H1 (cell line): ENCODE measurements at regions not wholly inside any gene's neighbourhood (a gene's known extent, or its start where the extent isn't known, plus 50 kb on each side); places are given as distances from the start of the nearest gene placed in this dataset.

ENCODE experiments used
- CTCF ChIA-PET: fragments of 300-600 bp; sonication (Branson Sonifier 250); formaldehyde crosslinking; loops from one replicate; lab custom pipeline; 2021; ENCODE audit not compliant: partially characterized antibody; lab: Charles Lee
- POLR2A ChIA-PET: fragments of 300-600 bp; sonication (Branson Sonifier 250); formaldehyde crosslinking; loops from one replicate; lab custom pipeline; 2021; ENCODE audit warnings: inconsistent platforms; ENCODE audit not compliant: partially characterized antibody; lab: Charles Lee
- DNase-seq, 2 experiments: peaks; one replicate each; pipeline versions ENCODE4 v3.0.0 to v3.0.0-alpha.2; 2010 to 2022; ENCODE audit warnings: low spot score in 2 of 2, low read depth in 1 of 2, mixed read lengths in 1 of 2
- FAIRE-seq: peaks from 2 replicates; lab custom pipeline; 2011; peaks lifted over from hg19 to GRCh38; lab: Jason Lieb, UNC
- H2AFZ ChIP-seq: 2 replicates; pipeline ENCODE4 v1.8.1; 2012; ENCODE audit warnings: low read length, inconsistent platforms
- H2AK5ac ChIP-seq: 2 replicates; pipeline ENCODE4 v1.6.1; 2013; ENCODE audit warnings: low read depth, low read length
- H2BK120ac ChIP-seq: replicated peaks from 2 replicates; pipeline ENCODE3; 2013; ENCODE audit warnings: low read depth, low read length, inconsistent platforms
- H2BK12ac ChIP-seq: 2 replicates; pipeline ENCODE4 v1.6.1; 2013; ENCODE audit warnings: low read depth, low read length
- H2BK15ac ChIP-seq: 2 replicates; pipeline ENCODE4 v1.6.1; 2013; ENCODE audit warnings: low read length
- H2BK20ac ChIP-seq: 2 replicates; pipeline ENCODE4 v1.6.1; 2013; ENCODE audit warnings: low read length
- H2BK5ac ChIP-seq: 2 replicates; pipeline ENCODE4 v1.6.1; 2013; ENCODE audit warnings: low read depth, low read length
- H3K14ac ChIP-seq: 2 replicates; pipeline ENCODE4 v1.6.1; 2013; ENCODE audit warnings: inconsistent platforms; ENCODE audit not compliant: insufficient read length
- H3K18ac ChIP-seq: 2 replicates; pipeline ENCODE4 v1.6.1; 2013; ENCODE audit warnings: low read length; ENCODE audit errors: extremely low read depth
- H3K23ac ChIP-seq: 2 replicates; pipeline ENCODE4 v1.6.1; 2013; ENCODE audit warnings: inconsistent platforms; ENCODE audit not compliant: insufficient read length
- H3K23me2 ChIP-seq: 2 replicates; pipeline ENCODE4 v1.6.1; 2013; ENCODE audit warnings: low read depth, low read length
- H3K27ac ChIP-seq: 2 replicates; pipeline ENCODE4 v1.6.1; 2011; ENCODE audit warnings: low read depth, low read length, inconsistent platforms
- H3K27me3 ChIP-seq, 4 experiments: replicated peaks in 1 of 4; 1 replicate in 1 of 4; 2 replicates in 3 of 4; pipeline versions ENCODE4 v1.6.1 to v1.8.1; 2011 to 2013; ENCODE audit warnings: low read length in 3 of 4, mild to moderate bottlenecking in 3 of 4, inconsistent platforms in 2 of 4, mixed read lengths in 2 of 4, moderate library complexity in 1 of 4; ENCODE audit not compliant: control insufficient read depth in 3 of 4, insufficient read depth in 3 of 4; ENCODE audit errors: extremely low read depth in 1 of 4
- H3K36me3 ChIP-seq, 4 experiments: 2 replicates each; pipeline versions ENCODE4 v1.6.1 to v1.8.1; 2011 to 2013; ENCODE audit warnings: mild to moderate bottlenecking in 4 of 4, low read length in 3 of 4, moderate library complexity in 2 of 4, control low read depth in 1 of 4, inconsistent platforms in 1 of 4; ENCODE audit not compliant: insufficient read depth in 4 of 4, control insufficient read depth in 2 of 4
- H3K4ac ChIP-seq: replicated peaks from 2 replicates; pipeline ENCODE3; 2013; ENCODE audit warnings: low read length, low read depth, mixed read lengths, inconsistent platforms; ENCODE audit not compliant: insufficient read length
- H3K4me1 ChIP-seq, 4 experiments: replicated peaks in 1 of 4; 1 replicate in 1 of 4; 2 replicates in 3 of 4; pipeline versions ENCODE4 v1.6.1 to v1.8.1; 2011 to 2013; ENCODE audit warnings: low read length in 3 of 4, inconsistent platforms in 2 of 4, mixed read lengths in 1 of 4; ENCODE audit not compliant: insufficient read depth in 4 of 4, control insufficient read depth in 3 of 4
- H3K4me2 ChIP-seq, 2 experiments: 2 replicates each; pipeline versions ENCODE4 v1.6.1 to v1.8.1; 2011 to 2013; ENCODE audit warnings: low read depth in 2 of 2, low read length in 2 of 2, control low read depth in 1 of 2, inconsistent platforms in 1 of 2, mild to moderate bottlenecking in 1 of 2; ENCODE audit not compliant: insufficient read depth in 1 of 2
- H3K4me3 ChIP-seq, 4 experiments: fragments of 200-600, 300-600 bp in 1 of 4; sonication (generic), shearing (Covaris generic), sonication (Bioruptor Twin) in 1 of 4; 2 replicates each; pipeline versions ENCODE4 v1.5.1 to v1.8.1; 2011 to 2016; ENCODE audit warnings: low read length in 4 of 4, low read depth in 3 of 4, control low read depth in 2 of 4, inconsistent platforms in 2 of 4, mild to moderate bottlenecking in 2 of 4, mixed read lengths in 1 of 4, moderate library complexity in 1 of 4; ENCODE audit not compliant: insufficient read depth in 2 of 4; ENCODE audit errors: extremely low read depth in 1 of 4
- H3K56ac ChIP-seq: replicated peaks from 2 replicates; pipeline ENCODE3; 2013; ENCODE audit warnings: low read depth, mild to moderate bottlenecking, mixed read lengths, low read length, inconsistent platforms; ENCODE audit not compliant: insufficient read length
- H3K79me1 ChIP-seq: 2 replicates; pipeline ENCODE4 v1.6.1; 2013; ENCODE audit warnings: low read depth, low read length, control low read depth
- H3K79me2 ChIP-seq, 2 experiments: 2 replicates each; pipeline versions ENCODE4 v1.6.1 to v1.8.1; 2012 to 2013; ENCODE audit warnings: low read length in 2 of 2, mild to moderate bottlenecking in 2 of 2, inconsistent platforms in 1 of 2; ENCODE audit not compliant: insufficient read depth in 2 of 2, control insufficient read depth in 1 of 2
- H3K9ac ChIP-seq, 4 experiments: replicated peaks in 1 of 4; 1 replicate in 1 of 4; 2 replicates in 3 of 4; pipeline versions ENCODE4 v1.6.1 to v1.8.1; 2011 to 2013; ENCODE audit warnings: low read depth in 3 of 4, low read length in 3 of 4, control low read depth in 2 of 4, mild to moderate bottlenecking in 2 of 4, moderate library complexity in 2 of 4, inconsistent platforms in 1 of 4; ENCODE audit errors: extremely low read depth in 1 of 4
- H3K9me3 ChIP-seq, 2 experiments: 2 replicates each; pipeline versions ENCODE4 v1.6.1 to v1.8.1; 2012 to 2013; ENCODE audit warnings: mild to moderate bottlenecking in 2 of 2, moderate library complexity in 2 of 2, control low read depth in 1 of 2, inconsistent platforms in 1 of 2, low read depth in 1 of 2, low read length in 1 of 2, mixed read lengths in 1 of 2; ENCODE audit not compliant: insufficient read depth in 2 of 2
- H4K20me1 ChIP-seq, 2 experiments: replicated peaks in 1 of 2; 2 replicates each; pipeline versions ENCODE3 to v1.8.1; 2011 to 2013; ENCODE audit warnings: inconsistent platforms in 2 of 2, low read length in 2 of 2, mild to moderate bottlenecking in 1 of 2; ENCODE audit not compliant: insufficient read depth in 2 of 2, control insufficient read depth in 1 of 2
- H4K5ac ChIP-seq: 2 replicates; pipeline ENCODE4 v1.6.1; 2013; ENCODE audit warnings: low read length, low read depth, mixed read lengths, inconsistent platforms; ENCODE audit not compliant: insufficient read length
- H4K8ac ChIP-seq: 2 replicates; pipeline ENCODE4 v1.8.0; 2013; ENCODE audit warnings: mild to moderate bottlenecking, moderate library complexity, low read length, inconsistent platforms; ENCODE audit not compliant: insufficient read depth; ENCODE audit errors: extremely low read depth
- H4K91ac ChIP-seq: replicated peaks from 2 replicates; pipeline ENCODE3; 2013; ENCODE audit warnings: low read length, mixed read lengths, inconsistent platforms; ENCODE audit not compliant: insufficient read length
- CBX8 ChIP-seq: fragments of 300-800, 300-1000 bp; sonication (generic); IDR thresholded peaks from 2 replicates; pipeline ENCODE4 v1.7.1; 2016; ENCODE audit warnings: low read depth, low read length, borderline replicate concordance
- CTBP2 ChIP-seq: IDR thresholded peaks from 2 replicates; pipeline ENCODE4 v1.7.0; 2011; ENCODE audit warnings: borderline replicate concordance, mild to moderate bottlenecking, moderate library complexity, mixed read lengths, low read length; ENCODE audit not compliant: insufficient read depth, insufficient read length
- CTCF ChIP-seq, 3 experiments: IDR thresholded peaks; 1 replicate in 2 of 3; 2 replicates in 1 of 3; pipeline versions ENCODE4 v1.5.1 to v1.6.1; 2011; ENCODE audit warnings: low read length in 3 of 3, mild to moderate bottlenecking in 3 of 3, inconsistent platforms in 2 of 3, low read depth in 1 of 3, moderate library complexity in 1 of 3; ENCODE audit not compliant: insufficient read depth in 1 of 3; ENCODE audit errors: control extremely low read depth in 1 of 3
- GABPA ChIP-seq: IDR thresholded peaks from 2 replicates; pipeline ENCODE4 v1.6.1; 2011; ENCODE audit warnings: mild to moderate bottlenecking, low read length, moderate library complexity, borderline replicate concordance; ENCODE audit not compliant: insufficient read depth
- GTF2F1 ChIP-seq: IDR thresholded peaks from 2 replicates; pipeline ENCODE4 v1.6.1; 2012; ENCODE audit warnings: low read depth, low read length, improper control_type of control experiment, borderline replicate concordance
- NRF1 ChIP-seq: IDR thresholded peaks from 2 replicates; pipeline ENCODE4 v1.6.1; 2011; ENCODE audit warnings: mild to moderate bottlenecking, low read depth, low read length, improper control_type of control experiment
- POLR2A ChIP-seq, 2 experiments: IDR thresholded peaks; 1 replicate in 1 of 2; 2 replicates in 1 of 2; pipeline ENCODE4 v1.6.1; 2011; ENCODE audit warnings: low read depth in 2 of 2, low read length in 2 of 2, mild to moderate bottlenecking in 2 of 2; ENCODE audit errors: control extremely low read depth in 1 of 2
- POU5F1 ChIP-seq: IDR thresholded peaks from 2 replicates; pipeline ENCODE4 v1.6.1; 2011; ENCODE audit warnings: low read depth, mild to moderate bottlenecking, low read length, moderate library complexity
- RXRA ChIP-seq: IDR thresholded peaks from 2 replicates; pipeline ENCODE4 v1.6.1; 2011; ENCODE audit warnings: low read depth, mild to moderate bottlenecking, low read length, moderate library complexity; ENCODE audit not compliant: insufficient read depth
- SP4 ChIP-seq: IDR thresholded peaks from 2 replicates; pipeline ENCODE4 v1.6.1; 2012; ENCODE audit warnings: low read length, inconsistent platforms
- SUZ12 ChIP-seq: fragments of 200-600 bp; sonication (generic); IDR thresholded peaks from 2 replicates; pipeline ENCODE4 v1.6.1; 2012; ENCODE audit warnings: mild to moderate bottlenecking, inconsistent platforms, low read length, moderate library complexity, mixed read lengths
- TEAD4 ChIP-seq: IDR thresholded peaks from 2 replicates; pipeline ENCODE4 v1.6.1; 2012; ENCODE audit warnings: low read depth, low read length, inconsistent platforms, mixed read lengths
- WGBS, 2 experiments: shearing (Covaris generic) in 1 of 2; methylation state at CpG; one replicate each; pipeline versions ENCODE4 v1.1.6 to v1.1.7; 2013 to 2015; ENCODE audit warnings: low lambda C conversion rate in 2 of 2, mixed read lengths in 2 of 2, inconsistent platforms in 1 of 2, low coverage in 1 of 2, missing lambda C conversion rate in 1 of 2; ENCODE audit not compliant: insufficient replicate concordance in 2 of 2, insufficient coverage in 1 of 2, insufficient read length in 1 of 2; ENCODE audit errors: extremely low coverage in 1 of 2, missing lambda C conversion rate in 1 of 2; 5-methylcytosine and 5-hydroxymethylcytosine counted together

- Histone ChIP-seq H3K79me1 (no peaks in the 10 kb centered on the region), H3K4me2 (no peak overlapping the region), H3K23me2 (no peaks in the 10 kb centered on the region), H3K23ac (no peak overlapping the region), H2BK15ac (no peak overlapping the region), H4K5ac (no peak overlapping the region), H3K9me3 (no peaks in the 10 kb centered on the region; a peak in 1 of 4 replicates), H2AFZ (no peak overlapping the region), H3K79me2 (no peaks in the 10 kb centered on the region), H3K27ac (no peak overlapping the region), H4K8ac (no peak overlapping the region), H2BK20ac (no peak overlapping the region), H3K18ac (no peak overlapping the region), H3K4me3 (no peak overlapping the region), H3K4ac (no peak overlapping the region), H2BK120ac (no peak overlapping the region), H4K91ac (no peak overlapping the region), H3K56ac (no peak overlapping the region), H3K9ac (no peak overlapping the region), H3K14ac (no peak overlapping the region), H2BK12ac (no peak overlapping the region), H3K4me1 (no peaks in the 10 kb centered on the region), H3K36me3 (no peaks in the 10 kb centered on the region), H4K20me1 (no peaks in the 10 kb centered on the region), H2AK5ac (no peak overlapping the region), H2BK5ac (no peak overlapping the region), H3K27me3 (no peaks in the 10 kb centered on the region)
- no peak for TF ChIP-seq CTBP2
- TF ChIP-seq TEAD4 = no peak
- no peak for TF ChIP-seq SUZ12
- TF ChIP-seq CBX8 = no peak
- no peak for TF ChIP-seq POU5F1
- TF ChIP-seq POLR2A (IDR thresholded peaks at IDR 0.05; ENCODE audit: control extremely low read depth in 1 of 2, low read depth in 2 of 2, low read length in 2 of 2) = no peak
- no peak for TF ChIP-seq GTF2F1
- no peak for TF ChIP-seq RXRA
- no peak for TF ChIP-seq CTCF (IDR thresholded peaks at IDR 0.05; ENCODE audit: control extremely low read depth in 1 of 3, insufficient read depth in 1 of 3, low read depth in 1 of 3, low read length in 3 of 3)
- TF ChIP-seq SP4 = no peak
- no peak for TF ChIP-seq NRF1
- TF ChIP-seq GABPA = no peak
- DNase-seq (no peak), FAIRE-seq (no peak)
- CTCF ChIA-PET = interaction anchor here (0.6 to 1.0 kb wide), 2 partner anchors 435 to 436 kb away, joined by 3 read pairs; no protein-coding TSS in a partner anchor
- POLR2A ChIA-PET = no interaction called here
- 84% methylated on average over 5 of the region's 5 CpGs; no CpG with 5 or more reads in 1 of the 2 experiments for WGBS, 2 experiments
These were observed 682.4 kb downstream of the LTN1 start for GRCh38 chr21:28310171-28310685.
